Progenitor cell of endocrine pancreas (in vitro differentiated cells): ENCODE measurements at regions not wholly inside any gene's neighbourhood (a gene's known extent, or its start where the extent isn't known, plus 50 kb on each side); places are given as distances from the start of the nearest gene placed in this dataset.

Experiments used
- DNase-seq: peaks from one replicate; pipeline ENCODE4 v3.0.0; 2021; ENCODE audit warnings: low spot score; ENCODE audit not compliant: unreplicated experiment
- H3K27ac Mint-ChIP-seq: 2 replicates; pipeline ENCODE4 v1.8.0; 2021; ENCODE audit warnings: mild to moderate bottlenecking, moderate library complexity, mixed read lengths
- H3K27me3 Mint-ChIP-seq: 2 replicates; pipeline ENCODE4 v1.8.0; 2021; ENCODE audit warnings: mixed read lengths
- H3K36me3 Mint-ChIP-seq: 2 replicates; pipeline ENCODE4 v1.8.0; 2022; ENCODE audit warnings: mixed read lengths; ENCODE audit not compliant: insufficient read depth
- H3K4me1 Mint-ChIP-seq: 2 replicates; pipeline ENCODE4 v1.8.0; 2021; ENCODE audit warnings: low read depth, mixed read lengths
- H3K4me3 Mint-ChIP-seq: 2 replicates; pipeline ENCODE4 v1.8.0; 2021; ENCODE audit warnings: low read depth, mild to moderate bottlenecking, moderate library complexity, mixed read lengths
- H3K9me3 Mint-ChIP-seq: 2 replicates; pipeline ENCODE4 v1.8.0; 2021; ENCODE audit warnings: low read depth, mixed read lengths
- TF ChIP-seq, protein P1 (sequence below): fragments of 200-600 bp; sonication (generic); IDR thresholded peaks from one replicate; pipeline ENCODE4 v1.5.0; 2021; ENCODE audit warnings: antibody characterized with exemption, mild to moderate bottlenecking; ENCODE audit not compliant: unreplicated experiment

DNA sequence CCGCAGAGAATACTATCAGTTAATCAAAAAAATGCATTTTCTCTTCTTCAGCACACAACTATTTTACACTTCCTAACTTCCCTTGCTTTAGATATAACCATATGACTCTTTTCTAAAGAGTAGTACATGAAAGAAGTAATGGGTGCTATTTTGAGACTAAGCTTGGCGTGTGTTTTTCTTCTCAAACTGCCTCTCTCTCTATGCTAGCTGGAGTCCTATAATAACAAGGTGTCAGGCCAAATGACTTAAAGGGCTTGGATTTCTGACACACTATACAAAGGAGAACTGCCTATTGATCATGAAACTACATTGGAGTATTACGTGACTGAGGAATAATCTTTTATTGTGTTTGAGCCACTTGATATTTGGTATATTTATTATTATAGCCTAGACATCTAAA, 1330.1 kb upstream of the SPRY2 start:
- H3K27ac Mint-ChIP-seq: no peak overlapping the region
- peaks cover 3% of the 10 kb centered on the region for H3K9me3 Mint-ChIP-seq
- TF ChIP-seq, protein P1, sequence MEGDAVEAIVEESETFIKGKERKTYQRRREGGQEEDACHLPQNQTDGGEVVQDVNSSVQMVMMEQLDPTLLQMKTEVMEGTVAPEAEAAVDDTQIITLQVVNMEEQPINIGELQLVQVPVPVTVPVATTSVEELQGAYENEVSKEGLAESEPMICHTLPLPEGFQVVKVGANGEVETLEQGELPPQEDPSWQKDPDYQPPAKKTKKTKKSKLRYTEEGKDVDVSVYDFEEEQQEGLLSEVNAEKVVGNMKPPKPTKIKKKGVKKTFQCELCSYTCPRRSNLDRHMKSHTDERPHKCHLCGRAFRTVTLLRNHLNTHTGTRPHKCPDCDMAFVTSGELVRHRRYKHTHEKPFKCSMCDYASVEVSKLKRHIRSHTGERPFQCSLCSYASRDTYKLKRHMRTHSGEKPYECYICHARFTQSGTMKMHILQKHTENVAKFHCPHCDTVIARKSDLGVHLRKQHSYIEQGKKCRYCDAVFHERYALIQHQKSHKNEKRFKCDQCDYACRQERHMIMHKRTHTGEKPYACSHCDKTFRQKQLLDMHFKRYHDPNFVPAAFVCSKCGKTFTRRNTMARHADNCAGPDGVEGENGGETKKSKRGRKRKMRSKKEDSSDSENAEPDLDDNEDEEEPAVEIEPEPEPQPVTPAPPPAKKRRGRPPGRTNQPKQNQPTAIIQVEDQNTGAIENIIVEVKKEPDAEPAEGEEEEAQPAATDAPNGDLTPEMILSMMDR: no peak
- no peak overlapping the region for H3K4me3 Mint-ChIP-seq
- peaks cover 2% of the 10 kb centered on the region for H3K4me1 Mint-ChIP-seq
- no peaks in the 10 kb centered on the region for H3K36me3 Mint-ChIP-seq
- H3K27me3 Mint-ChIP-seq: no peaks in the 10 kb centered on the region
- no peak for DNase-seq

DNA sequence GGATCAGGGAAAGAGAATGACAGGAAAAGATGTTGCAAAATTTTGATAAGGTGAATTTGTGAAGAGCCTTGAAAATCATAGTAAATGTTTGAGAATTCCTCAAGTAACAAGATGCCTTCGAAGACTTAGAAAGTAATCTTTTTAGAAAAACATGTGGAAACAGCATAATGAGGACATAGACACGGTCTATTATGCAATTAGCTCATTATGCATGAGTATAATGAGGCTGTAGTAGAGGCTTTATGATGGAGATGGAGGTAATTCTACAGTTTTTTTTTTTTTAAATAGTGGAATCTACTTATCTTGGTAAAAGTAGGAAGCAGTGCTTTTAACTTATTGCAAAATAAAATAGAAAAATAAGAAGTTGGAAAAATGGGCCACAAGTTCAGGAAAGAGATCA, 1329.1 kb upstream of the SPRY2 start:
- H3K4me1 Mint-ChIP-seq: peaks cover 2% of the 10 kb centered on the region
- no peaks in the 10 kb centered on the region for H3K27me3 Mint-ChIP-seq
- TF ChIP-seq, protein P1: no peak
- no peaks in the 10 kb centered on the region for H3K36me3 Mint-ChIP-seq
- DNase-seq: no peak
- H3K27ac Mint-ChIP-seq: no peak overlapping the region
- no peaks in the 10 kb centered on the region for H3K9me3 Mint-ChIP-seq
- no peak overlapping the region for H3K4me3 Mint-ChIP-seq

DNA sequence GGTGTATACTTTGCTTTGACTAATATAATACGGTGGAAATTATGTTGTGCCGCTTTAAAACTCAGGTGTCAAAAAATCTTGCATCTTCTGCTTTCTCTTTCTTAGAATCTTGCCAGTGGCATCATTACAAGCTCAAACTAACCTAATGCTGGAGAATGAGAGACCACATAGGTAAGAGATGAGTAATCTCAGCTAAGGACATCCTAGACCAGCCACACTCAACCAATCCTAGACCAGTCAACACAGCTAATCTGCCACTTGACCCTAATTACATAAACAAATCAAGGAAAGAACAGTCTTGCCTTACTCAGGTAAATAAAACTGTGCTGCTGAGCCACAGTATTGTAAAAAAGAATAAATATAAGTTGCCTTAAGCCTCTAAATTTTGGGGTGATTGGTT, 1323.9 kb upstream of the SPRY2 start:
- H3K4me1 Mint-ChIP-seq: peaks cover 2% of the 10 kb centered on the region
- DNase-seq: no peak
- H3K9me3 Mint-ChIP-seq: no peaks in the 10 kb centered on the region

DNA sequence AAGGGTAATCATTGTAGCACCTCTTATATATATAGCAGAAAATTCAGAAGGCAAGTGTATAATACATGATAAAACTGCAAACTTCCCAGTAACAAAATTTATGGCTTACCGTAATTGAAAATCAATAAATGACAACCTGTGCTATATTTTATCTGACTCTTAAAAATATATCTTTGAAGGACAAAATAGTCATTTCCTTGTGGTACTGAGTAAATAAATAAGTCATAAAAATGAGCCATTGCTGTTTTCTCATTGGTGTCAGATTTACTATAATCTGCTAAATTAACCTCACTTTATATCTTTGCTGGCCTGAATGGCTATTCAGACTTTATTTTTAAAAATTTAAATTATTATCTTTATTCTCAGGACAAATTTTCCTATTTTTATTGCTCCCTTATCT, 1319.1 kb upstream of the SPRY2 start:
- TF ChIP-seq, protein P1: no peak
- H3K4me3 Mint-ChIP-seq: no peak overlapping the region
- H3K27ac Mint-ChIP-seq: no peak overlapping the region
- H3K4me1 Mint-ChIP-seq: no peaks in the 10 kb centered on the region
- H3K27me3 Mint-ChIP-seq: no peaks in the 10 kb centered on the region
- peaks cover 14% of the 10 kb centered on the region for H3K9me3 Mint-ChIP-seq
- no peak for DNase-seq
- no peaks in the 10 kb centered on the region for H3K36me3 Mint-ChIP-seq

More for the DNA sequence above, 1323.9 kb upstream of the SPRY2 start:
- TF ChIP-seq, protein P1: no peak
- no peaks in the 10 kb centered on the region for H3K36me3 Mint-ChIP-seq
- H3K27ac Mint-ChIP-seq: no peak overlapping the region
- no peaks in the 10 kb centered on the region for H3K27me3 Mint-ChIP-seq
- no peak overlapping the region for H3K4me3 Mint-ChIP-seq

DNA sequence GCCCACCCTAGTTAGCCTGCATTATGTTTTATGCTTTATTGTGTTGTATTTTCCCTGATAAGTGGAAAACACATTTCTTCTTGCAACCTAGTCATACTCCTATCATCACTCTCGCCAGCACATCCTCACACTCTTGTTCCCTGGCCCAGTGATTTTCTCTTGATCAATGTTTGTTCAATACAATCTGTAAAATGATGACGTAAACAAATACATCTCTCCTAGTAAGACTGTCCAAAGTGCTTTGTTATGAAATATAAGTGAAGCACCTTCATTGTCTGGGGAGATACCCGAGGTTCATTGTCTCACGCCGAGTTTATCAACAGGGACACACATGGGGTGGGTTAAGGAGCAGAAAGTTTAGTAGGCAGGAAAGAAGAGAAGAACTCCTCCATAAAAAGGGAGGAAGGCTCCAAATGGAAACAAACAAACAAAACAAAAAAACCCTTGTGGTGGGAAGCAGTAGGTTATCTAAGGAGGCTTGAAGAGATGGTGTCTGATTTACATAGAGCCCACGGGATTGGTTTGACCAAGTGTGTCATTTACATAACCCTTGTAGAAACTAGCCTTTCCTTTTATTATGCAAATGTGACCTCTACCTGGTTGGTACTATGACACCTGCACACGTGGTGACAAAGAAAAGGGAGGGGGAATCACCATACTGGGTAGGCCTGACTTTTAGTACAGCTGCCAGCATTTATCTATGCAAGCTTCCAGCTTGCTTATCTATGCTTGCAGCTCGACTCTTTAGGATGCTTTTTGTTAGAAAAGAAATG, 1317.9 kb upstream of the SPRY2 start:
- Mint-ChIP-seq H3K36me3 (no peaks in the 10 kb centered on the region), H3K9me3 (peaks cover 16% of the 10 kb centered on the region), H3K4me3 (no peak overlapping the region), H3K27me3 (no peaks in the 10 kb centered on the region), H3K27ac (no peak overlapping the region), H3K4me1 (no peaks in the 10 kb centered on the region)
- TF ChIP-seq, protein P1: no peak
- DNase-seq: no peak
